ENCODE measurements at regions not wholly inside any gene's neighbourhood (a gene's known extent, or its start where the extent isn't known, plus 50 kb on each side); places are given as distances from the start of the nearest gene placed in this dataset.

DNA sequence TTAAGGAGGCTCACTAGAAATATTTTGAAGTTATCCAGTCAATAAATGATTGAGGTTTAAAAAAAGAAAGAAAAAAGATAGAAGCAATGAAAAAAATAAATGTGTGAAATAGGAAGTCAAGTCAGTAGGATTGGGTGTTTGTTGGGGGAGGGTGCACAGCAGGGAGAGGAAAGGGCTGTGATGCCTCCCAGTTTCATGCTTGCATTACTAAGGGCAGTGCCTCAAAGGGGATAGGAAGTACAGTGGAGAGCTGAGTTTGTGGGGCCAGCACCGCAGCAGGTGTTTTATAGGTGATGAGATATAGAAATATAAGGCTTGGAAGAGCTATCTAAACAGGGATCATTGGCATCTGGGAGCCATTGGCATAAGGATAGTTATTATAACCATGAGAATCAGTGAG, 919.2 kb downstream of the STIM2 start (continued):
- TF ChIP-seq, protein P1, sequence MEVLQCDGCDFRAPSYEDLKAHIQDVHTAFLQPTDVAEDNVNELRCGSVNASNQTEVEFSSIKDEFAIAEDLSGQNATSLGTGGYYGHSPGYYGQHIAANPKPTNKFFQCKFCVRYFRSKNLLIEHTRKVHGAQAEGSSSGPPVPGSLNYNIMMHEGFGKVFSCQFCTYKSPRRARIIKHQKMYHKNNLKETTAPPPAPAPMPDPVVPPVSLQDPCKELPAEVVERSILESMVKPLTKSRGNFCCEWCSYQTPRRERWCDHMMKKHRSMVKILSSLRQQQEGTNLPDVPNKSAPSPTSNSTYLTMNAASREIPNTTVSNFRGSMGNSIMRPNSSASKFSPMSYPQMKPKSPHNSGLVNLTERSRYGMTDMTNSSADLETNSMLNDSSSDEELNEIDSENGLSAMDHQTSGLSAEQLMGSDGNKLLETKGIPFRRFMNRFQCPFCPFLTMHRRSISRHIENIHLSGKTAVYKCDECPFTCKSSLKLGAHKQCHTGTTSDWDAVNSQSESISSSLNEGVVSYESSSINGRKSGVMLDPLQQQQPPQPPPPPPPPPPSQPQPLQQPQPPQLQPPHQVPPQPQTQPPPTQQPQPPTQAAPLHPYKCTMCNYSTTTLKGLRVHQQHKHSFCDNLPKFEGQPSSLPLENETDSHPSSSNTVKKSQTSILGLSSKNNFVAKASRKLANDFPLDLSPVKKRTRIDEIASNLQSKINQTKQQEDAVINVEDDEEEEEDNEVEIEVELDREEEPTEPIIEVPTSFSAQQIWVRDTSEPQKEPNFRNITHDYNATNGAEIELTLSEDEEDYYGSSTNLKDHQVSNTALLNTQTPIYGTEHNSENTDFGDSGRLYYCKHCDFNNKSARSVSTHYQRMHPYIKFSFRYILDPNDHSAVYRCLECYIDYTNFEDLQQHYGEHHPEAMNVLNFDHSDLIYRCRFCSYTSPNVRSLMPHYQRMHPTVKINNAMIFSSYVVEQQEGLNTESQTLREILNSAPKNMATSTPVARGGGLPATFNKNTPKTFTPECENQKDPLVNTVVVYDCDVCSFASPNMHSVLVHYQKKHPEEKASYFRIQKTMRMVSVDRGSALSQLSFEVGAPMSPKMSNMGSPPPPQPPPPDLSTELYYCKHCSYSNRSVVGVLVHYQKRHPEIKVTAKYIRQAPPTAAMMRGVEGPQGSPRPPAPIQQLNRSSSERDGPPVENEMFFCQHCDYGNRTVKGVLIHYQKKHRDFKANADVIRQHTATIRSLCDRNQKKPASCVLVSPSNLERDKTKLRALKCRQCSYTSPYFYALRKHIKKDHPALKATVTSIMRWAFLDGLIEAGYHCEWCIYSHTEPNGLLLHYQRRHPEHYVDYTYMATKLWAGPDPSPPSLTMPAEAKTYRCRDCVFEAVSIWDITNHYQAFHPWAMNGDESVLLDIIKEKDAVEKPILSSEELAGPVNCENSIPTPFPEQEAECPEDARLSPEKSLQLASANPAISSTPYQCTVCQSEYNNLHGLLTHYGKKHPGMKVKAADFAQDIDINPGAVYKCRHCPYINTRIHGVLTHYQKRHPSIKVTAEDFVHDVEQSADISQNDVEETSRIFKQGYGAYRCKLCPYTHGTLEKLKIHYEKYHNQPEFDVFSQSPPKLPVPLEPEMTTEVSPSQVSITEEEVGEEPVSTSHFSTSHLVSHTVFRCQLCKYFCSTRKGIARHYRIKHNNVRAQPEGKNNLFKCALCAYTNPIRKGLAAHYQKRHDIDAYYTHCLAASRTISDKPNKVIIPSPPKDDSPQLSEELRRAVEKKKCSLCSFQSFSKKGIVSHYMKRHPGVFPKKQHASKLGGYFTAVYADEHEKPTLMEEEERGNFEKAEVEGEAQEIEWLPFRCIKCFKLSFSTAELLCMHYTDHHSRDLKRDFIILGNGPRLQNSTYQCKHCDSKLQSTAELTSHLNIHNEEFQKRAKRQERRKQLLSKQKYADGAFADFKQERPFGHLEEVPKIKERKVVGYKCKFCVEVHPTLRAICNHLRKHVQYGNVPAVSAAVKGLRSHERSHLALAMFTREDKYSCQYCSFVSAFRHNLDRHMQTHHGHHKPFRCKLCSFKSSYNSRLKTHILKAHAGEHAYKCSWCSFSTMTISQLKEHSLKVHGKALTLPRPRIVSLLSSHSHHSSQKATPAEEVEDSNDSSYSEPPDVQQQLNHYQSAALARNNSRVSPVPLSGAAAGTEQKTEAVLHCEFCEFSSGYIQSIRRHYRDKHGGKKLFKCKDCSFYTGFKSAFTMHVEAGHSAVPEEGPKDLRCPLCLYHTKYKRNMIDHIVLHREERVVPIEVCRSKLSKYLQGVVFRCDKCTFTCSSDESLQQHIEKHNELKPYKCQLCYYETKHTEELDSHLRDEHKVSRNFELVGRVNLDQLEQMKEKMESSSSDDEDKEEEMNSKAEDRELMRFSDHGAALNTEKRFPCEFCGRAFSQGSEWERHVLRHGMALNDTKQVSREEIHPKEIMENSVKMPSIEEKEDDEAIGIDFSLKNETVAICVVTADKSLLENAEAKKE (CRISPR knock-in tag; IDR thresholded peaks at IDR 0.05), result no peak
- TF ChIP-seq, protein P2, sequence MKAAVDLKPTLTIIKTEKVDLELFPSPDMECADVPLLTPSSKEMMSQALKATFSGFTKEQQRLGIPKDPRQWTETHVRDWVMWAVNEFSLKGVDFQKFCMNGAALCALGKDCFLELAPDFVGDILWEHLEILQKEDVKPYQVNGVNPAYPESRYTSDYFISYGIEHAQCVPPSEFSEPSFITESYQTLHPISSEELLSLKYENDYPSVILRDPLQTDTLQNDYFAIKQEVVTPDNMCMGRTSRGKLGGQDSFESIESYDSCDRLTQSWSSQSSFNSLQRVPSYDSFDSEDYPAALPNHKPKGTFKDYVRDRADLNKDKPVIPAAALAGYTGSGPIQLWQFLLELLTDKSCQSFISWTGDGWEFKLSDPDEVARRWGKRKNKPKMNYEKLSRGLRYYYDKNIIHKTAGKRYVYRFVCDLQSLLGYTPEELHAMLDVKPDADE (IDR thresholded peaks at IDR 0.05), result no peak
- TF ChIP-seq ZNF331 (CRISPR knock-in tag; IDR thresholded peaks at IDR 0.05; ENCODE audit: low read depth) (no peak), NANOG (IDR thresholded peaks at IDR 0.05; ENCODE audit: borderline replicate concordance) (no peak), EZH2phosphoT487 (IDR thresholded peaks at IDR 0.05; ENCODE audit: unreplicated experiment) (no peak), JUNB (IDR thresholded peaks at IDR 0.05; ENCODE audit: unreplicated experiment) (no peak), POLR2AphosphoS5 (IDR thresholded peaks at IDR 0.05; ENCODE audit: low read depth) (no peak)

DNA sequence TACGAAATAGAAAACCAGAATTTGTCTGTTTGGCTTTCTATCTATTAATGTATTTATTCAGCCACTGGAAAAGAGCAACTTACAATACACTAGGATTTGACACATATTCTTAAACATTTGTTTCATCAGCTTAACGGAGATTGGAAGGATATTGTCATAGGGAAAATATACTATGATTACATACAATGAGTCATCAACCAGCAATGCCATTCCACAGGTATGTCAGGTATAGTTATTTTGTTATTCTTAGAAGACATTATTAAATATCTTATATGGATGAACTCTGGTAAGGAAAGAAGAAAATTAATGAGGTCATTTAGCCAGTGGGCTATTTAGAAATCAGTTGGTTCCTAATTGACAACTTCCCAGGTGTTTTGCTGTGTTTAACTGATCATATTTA, 926.6 kb downstream of the STIM2 start:
- no peaks in the 10 kb centered on the region for H3K36me3 ChIP-seq (ENCODE audit: insufficient read depth)
- H2AFZ ChIP-seq, result no peak overlapping the region
- H3K79me2 ChIP-seq (replicated peaks; ENCODE audit: insufficient read depth), result no peaks in the 10 kb centered on the region
- no peaks in the 10 kb centered on the region for H3F3A ChIP-seq (replicated peaks; ENCODE audit: low read depth)
- no peak overlapping the region for H3K4me3 Mint-ChIP-seq
- no peaks in the 10 kb centered on the region for H3K4me1 Mint-ChIP-seq
- H3K27me3 ChIP-seq (ENCODE audit: insufficient read depth), result no peaks in the 10 kb centered on the region
- no peak overlapping the region for H3K27ac ChIP-seq (ENCODE audit: low read depth)
- H3K4me2 ChIP-seq, result no peak overlapping the region
- TF ChIP-seq EZH2phosphoT487 (IDR thresholded peaks at IDR 0.05; ENCODE audit: unreplicated experiment), result no peak
- TF ChIP-seq ZNF331 (CRISPR knock-in tag; IDR thresholded peaks at IDR 0.05; ENCODE audit: low read depth), result no peak
- TF ChIP-seq, protein P3, sequence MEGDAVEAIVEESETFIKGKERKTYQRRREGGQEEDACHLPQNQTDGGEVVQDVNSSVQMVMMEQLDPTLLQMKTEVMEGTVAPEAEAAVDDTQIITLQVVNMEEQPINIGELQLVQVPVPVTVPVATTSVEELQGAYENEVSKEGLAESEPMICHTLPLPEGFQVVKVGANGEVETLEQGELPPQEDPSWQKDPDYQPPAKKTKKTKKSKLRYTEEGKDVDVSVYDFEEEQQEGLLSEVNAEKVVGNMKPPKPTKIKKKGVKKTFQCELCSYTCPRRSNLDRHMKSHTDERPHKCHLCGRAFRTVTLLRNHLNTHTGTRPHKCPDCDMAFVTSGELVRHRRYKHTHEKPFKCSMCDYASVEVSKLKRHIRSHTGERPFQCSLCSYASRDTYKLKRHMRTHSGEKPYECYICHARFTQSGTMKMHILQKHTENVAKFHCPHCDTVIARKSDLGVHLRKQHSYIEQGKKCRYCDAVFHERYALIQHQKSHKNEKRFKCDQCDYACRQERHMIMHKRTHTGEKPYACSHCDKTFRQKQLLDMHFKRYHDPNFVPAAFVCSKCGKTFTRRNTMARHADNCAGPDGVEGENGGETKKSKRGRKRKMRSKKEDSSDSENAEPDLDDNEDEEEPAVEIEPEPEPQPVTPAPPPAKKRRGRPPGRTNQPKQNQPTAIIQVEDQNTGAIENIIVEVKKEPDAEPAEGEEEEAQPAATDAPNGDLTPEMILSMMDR (conservative IDR thresholded peaks at IDR 0.05; ENCODE audit: low read depth in 2 of 2), result no peak
- no peak for ATAC-seq
- DNase-seq (ENCODE audit: low spot score), result no peak
- H3K4me1 ChIP-seq (ENCODE audit: insufficient read depth), result no peaks in the 10 kb centered on the region
- no peak overlapping the region for H3K27ac Mint-ChIP-seq
- no peaks in the 10 kb centered on the region; the same call in 1 of the 2 replicates for H3K9me2 ChIP-seq (ENCODE audit: insufficient read depth)
- H3K36me3 Mint-ChIP-seq (ENCODE audit: low read depth), result no peaks in the 10 kb centered on the region; the same call in 2 of the 3 replicates
- peaks cover 2% of the 10 kb centered on the region for H3K27me3 Mint-ChIP-seq (ENCODE audit: insufficient read depth, low read depth, poor library complexity)
- H3K9me3 Mint-ChIP-seq, result no peaks in the 10 kb centered on the region; the same call in 2 of the 3 replicates
- no peak overlapping the region for H3K4me3 ChIP-seq
- no peaks in the 10 kb centered on the region for H4K20me1 ChIP-seq (replicated peaks; ENCODE audit: insufficient read depth)
